NCI-H446 treated with DMSO at 0.1 percent for 48 hours (cell line): ENCODE measurements at regions not wholly inside any gene's neighbourhood (a gene's known extent, or its start where the extent isn't known, plus 50 kb on each side); places are given as distances from the start of the nearest gene placed in this dataset.
"Not testable (repeated sequence)": the region's sequence is repeated elsewhere in the genome, so short reads cannot be mapped to it uniquely, and the experiment has no call there.

ENCODE experiments used
- DNase-seq: peaks from one replicate; lab custom pipeline; 2025; lab: John Stamatoyannopoulos, UW

DNA sequence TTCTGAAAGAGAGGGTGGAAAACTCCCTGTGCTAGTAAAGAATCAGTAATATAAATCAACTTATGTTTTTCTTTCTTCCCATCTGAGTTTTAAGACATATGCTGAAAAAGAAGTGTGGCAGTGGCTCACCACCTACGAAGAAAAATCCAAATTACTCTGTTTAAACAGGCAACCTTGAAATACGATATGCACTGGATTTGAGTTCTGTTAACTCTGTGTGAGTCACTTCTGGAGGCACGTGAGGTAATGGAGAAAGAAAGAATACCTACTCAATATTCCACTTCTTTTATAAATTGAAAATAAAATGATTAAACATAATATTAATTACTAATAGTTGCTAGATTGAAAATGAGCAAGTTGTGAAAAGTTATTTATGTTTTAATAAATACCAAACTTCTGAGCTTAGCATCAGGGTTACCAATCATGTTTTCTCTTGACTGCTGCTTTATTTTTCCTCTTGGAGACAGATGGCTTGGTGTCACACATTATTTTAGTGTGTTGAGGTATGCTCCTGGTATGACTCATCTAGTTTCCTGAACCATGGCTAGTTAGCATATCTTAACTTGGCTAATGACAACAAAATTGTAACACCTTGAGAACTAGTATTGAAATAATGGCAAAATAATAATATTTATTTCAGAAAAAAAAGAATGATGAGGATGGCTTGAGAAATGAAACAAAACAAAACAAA lies 1705.5 kb upstream of the PIK3C3 start:
- peak; percentile 17 for DNase-seq

DNA sequence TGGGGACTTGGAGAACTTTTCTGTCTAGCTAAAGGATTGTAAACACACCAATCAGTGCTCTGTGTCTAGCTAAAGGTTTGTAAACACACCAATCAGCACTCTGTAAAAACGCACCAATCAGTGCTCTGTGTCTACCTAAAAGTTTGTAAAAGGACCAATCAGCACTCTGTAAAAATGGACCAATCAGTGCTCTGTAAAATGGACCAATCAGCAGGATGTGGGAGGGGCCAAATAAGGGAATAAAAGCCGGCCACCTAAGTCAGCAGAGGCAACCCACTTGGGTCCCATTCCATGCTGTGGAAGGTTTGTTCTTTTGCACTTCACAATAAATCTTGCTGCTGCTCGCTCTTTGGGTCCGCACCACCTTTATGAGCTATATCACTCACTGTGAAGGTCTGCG lies 1709.4 kb upstream of the PIK3C3 start:
- DNase-seq = not testable (repeated sequence)

DNA sequence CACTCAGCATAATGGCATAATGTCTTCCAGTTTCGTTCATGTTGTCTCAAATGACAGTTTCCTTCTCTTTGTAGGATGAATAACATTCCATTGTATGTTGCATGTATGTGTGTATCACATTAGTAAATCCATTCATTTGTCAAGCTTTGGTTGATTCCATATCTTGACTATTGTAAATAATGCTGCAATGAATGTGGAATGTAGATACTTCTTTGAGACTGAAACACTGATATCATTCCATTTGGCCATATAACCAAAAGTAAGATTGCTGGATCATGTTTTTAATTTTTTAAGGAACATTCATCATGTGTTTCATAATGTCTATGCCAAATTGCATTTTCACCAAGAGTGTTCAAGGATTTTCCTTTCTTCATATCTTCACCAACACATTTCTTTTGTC lies 1711.4 kb upstream of the PIK3C3 start:
- DNase-seq = no peak

- no peak for DNase-seq
Measured at GRCh38 chr18:40235836-40236235, 1719.2 kb upstream of the PIK3C3 start.

- no peak for DNase-seq
Measured at GRCh38 chr18:40235323-40235722, 1719.7 kb upstream of the PIK3C3 start.

GRCh38 chr18:40233931-40234616 lies 1721.0 kb upstream of the PIK3C3 start:
- no peak for DNase-seq

GRCh38 chr18:40222776-40223175 lies 1732.3 kb upstream of the PIK3C3 start:
- DNase-seq = no peak

GRCh38 chr18:40216856-40217255 lies 1738.2 kb upstream of the PIK3C3 start:
- DNase-seq = no peak

- DNase-seq = no peak
Measured at GRCh38 chr18:40215979-40216378, 1739.1 kb upstream of the PIK3C3 start.

GRCh38 chr18:40210696-40211095 lies 1744.3 kb upstream of the PIK3C3 start:
- DNase-seq = no peak

DNA sequence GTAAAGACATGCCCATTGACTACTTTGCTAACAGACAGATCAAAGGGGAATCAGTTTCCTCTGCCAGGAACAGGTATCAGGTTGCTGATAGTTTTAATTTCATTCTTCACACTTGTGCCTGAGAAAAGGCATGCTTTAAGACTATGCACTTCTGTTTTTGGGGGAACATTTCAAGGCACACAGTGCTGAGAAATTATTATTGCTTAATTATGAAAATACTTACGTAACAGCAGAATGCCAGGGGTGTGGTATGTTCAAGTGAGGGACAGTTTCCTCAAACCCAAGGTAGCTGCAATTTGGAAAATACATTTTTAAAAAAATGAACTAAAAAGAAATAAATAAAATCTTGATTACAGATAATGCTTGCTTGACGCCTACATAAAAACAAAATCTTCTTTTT lies 1746.1 kb upstream of the PIK3C3 start:
- no peak for DNase-seq

GRCh38 chr18:40197711-40198110 lies 1757.3 kb upstream of the PIK3C3 start:
- DNase-seq = no peak

DNA sequence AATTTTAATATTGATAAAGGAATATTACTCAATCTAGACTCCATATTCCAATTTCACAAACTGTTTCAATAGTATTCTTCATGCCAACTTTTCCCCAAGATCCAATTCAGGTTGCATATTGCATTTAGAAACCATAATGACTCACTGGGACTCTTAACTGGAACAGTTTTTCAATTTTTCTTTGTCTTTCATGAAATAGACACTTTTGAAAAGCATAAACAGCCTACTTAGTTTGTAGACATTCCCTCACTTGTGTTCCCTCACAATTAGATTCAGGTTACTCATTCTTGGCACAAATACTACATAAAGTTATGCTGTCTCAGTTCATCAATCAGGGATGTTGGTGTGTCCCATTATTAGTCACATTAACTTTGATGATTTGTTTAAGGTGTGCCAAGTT lies 1768.4 kb upstream of the PIK3C3 start:
- no peak for DNase-seq

DNA sequence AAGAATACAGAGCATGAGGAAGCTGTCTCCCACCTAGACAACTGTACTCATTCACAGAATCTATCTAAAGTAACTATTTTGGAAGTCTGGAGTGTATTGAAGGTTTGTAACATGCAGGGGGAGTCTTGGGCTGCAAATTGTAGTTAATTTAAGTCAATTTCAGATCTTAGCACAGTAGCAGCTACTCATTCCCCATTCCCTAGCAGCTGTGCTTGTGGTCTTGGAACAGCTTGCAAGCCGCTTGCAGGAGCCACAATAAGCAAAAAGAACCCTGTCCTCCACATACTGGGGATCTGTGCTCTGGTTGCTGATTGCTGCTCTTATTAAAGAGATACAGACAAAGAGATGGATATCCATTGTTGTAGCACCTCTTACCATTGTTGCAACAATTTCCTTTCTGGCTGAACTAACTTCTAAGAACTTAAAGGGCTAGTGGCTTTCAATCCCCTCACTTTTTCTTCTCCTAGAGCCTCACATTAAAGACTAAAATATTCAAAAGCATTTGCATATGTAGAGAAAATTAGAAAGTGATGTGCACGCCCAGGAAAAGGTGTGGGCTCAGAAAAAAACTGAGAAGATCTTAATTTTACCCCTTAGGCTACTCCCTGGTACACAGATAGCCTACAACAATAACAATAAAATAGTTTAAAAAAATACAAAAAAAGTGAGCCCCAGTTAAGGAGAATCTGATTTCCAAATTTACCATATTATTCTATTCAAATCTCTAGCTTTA lies 1775.1 kb upstream of the PIK3C3 start:
- no peak for DNase-seq

- DNase-seq = no peak
Measured at GRCh38 chr18:40168026-40168425, 1787.0 kb upstream of the PIK3C3 start.

- DNase-seq = peak; percentile 6
Measured at GRCh38 chr18:40163254-40163653, 1791.8 kb upstream of the PIK3C3 start.

- no peak for DNase-seq
Measured at GRCh38 chr18:40160361-40160760, 1794.7 kb upstream of the PIK3C3 start.

- DNase-seq = peak; percentile 36
Measured at GRCh38 chr18:40159141-40160017, 1795.7 kb upstream of the PIK3C3 start.

DNA sequence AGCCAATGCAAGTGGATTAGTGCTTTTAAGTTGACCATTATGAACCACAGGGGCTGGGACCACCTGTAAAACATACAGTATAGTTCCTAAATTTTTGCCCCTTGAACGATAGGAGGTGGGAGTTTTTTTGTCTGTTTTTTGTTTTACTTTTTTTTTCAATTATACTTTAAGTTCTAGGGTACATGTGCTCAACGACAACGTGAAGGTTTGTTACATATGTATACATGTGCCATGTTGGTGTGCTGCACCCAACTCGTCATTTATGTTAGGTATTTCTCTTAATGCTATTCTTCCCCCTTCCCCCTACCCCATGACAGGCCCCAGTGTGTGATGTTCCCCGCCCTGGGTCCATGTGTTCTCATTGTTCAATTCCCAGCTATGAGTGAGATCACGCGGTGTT lies 1797.9 kb upstream of the PIK3C3 start:
- DNase-seq = no peak

DNA sequence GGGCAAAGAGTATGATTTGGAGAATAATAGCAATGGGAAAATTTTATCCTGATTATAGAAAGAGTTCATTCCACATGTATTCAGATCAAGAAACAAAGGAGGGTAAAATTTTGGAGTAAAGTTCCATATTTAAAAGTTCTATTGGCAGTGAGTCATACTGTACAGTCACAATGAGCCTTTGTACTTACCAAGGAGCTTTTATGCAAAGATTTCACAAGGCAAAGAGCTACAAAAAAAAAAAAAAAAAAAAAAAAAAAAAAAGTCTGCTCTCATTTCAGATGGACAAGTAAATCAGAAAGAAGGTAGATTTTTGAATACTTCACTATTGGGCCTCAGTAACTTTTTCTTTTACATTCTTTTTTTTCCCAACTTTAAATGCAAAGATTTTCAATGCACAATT lies 1802.2 kb upstream of the PIK3C3 start:
- no peak for DNase-seq

GRCh38 chr18:40148960-40149359 lies 1806.1 kb upstream of the PIK3C3 start:
- no peak for DNase-seq

DNA sequence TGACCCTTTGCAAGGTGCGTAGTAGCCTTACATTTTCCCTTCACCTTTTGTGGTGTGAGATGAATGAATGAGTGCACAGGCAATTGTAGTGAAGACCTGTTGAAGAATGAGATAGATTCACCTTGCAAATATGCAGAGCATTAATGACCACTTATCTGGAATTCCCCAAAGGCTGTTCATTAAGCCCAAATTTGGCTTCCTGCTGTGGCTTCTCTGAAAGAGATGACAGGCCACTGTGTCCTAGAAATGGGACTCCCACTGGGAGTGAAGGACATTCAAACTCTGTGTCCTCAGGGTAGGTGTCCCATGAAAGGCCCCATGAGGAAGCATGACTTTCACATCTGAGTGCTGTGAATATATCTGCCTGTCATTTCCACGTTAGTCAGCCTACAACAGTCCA lies 1821.8 kb upstream of the PIK3C3 start:
- no peak for DNase-seq
